Activated T-cell treated with anti-CD3 and anti-CD28 coated beads, Interleukin-2, amount 50 U/mL, for 4 hours (primary cell): ENCODE measurements at regions not wholly inside any gene's neighbourhood (a gene's known extent, or its start where the extent isn't known, plus 50 kb on each side); places are given as distances from the start of the nearest gene placed in this dataset.

Source experiments
- ATAC-seq, 2 donors: fragments of 200-7000 bp; cut with Tn5 transposase; one replicate each; pipeline ENCODE4 v1.10.0; 2021
- DNase-seq: peaks from one replicate; pipeline ENCODE4 v3.0.0-alpha.2; 2020
- H3K27me3 Mint-ChIP-seq: one replicate; pipeline ENCODE4 v1.8.0; 2021; ENCODE audit warnings: low read depth, mixed read lengths
- H3K36me3 Mint-ChIP-seq: one replicate; pipeline ENCODE4 v1.8.0; 2022; ENCODE audit warnings: mixed read lengths; ENCODE audit not compliant: insufficient read depth
- H3K4me1 Mint-ChIP-seq: one replicate; pipeline ENCODE4 v1.8.0; 2021; ENCODE audit warnings: low read depth, mixed read lengths
- H3K4me3 Mint-ChIP-seq: one replicate; pipeline ENCODE4 v1.8.0; 2021; ENCODE audit warnings: mild to moderate bottlenecking, moderate library complexity, mixed read lengths
- H3K9me3 Mint-ChIP-seq: one replicate; pipeline ENCODE4 v1.8.0; 2021; ENCODE audit warnings: mixed read lengths

DNA sequence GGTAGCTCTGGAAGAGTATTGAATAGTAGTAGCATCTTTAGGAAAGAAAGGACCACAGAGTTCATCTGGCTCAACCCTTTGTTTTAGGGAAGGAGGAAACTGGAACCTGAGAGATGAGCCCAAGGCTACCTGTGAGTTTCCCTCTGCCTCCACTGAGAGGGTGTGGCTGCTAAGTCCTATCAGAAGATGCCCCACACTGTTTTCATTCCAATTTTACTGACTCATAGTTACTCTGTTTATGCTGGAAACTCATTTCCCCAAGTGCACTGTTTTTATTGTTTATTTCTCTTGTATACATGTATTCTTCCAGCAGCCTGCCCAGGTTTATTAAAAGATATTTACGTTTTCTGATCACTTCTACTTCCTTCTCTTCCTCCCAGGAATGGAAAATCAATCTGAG is 127.4 kb upstream of the ARHGAP5 start:
- Mint-ChIP-seq H3K9me3 (no peaks in the 10 kb centered on the region), H3K36me3 (no peaks in the 10 kb centered on the region), H3K4me3 (no peak overlapping the region), H3K27me3 (no peaks in the 10 kb centered on the region), H3K4me1 (peaks cover 36% of the 10 kb centered on the region)
- DNase-seq (no peak), ATAC-seq (no peak)

DNA sequence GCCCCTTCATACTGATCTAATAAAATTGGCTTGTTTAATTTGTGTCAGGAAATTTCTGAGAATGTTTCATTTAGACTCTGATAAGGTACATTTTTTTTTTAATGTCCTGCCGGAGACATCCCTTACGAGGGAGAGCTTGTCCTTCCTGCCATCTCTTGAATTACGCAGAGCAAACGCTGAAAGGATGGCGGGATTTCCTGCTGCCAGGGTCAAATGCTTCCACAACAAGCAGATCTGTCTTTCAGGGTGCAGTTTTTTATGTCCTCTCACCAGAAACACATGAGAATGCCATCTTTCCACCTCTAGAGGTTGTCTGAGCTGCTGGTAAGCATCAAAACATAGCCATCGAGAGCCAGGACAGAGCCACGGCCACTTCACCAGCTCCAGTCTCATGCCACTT is 126.8 kb upstream of the ARHGAP5 start:
- no peak overlapping the region for H3K4me3 Mint-ChIP-seq
- H3K36me3 Mint-ChIP-seq = no peaks in the 10 kb centered on the region
- no peaks in the 10 kb centered on the region for H3K27me3 Mint-ChIP-seq
- ATAC-seq = no peak
- H3K9me3 Mint-ChIP-seq = no peaks in the 10 kb centered on the region
- DNase-seq = no peak
- H3K4me1 Mint-ChIP-seq = peaks cover 30% of the 10 kb centered on the region

DNA sequence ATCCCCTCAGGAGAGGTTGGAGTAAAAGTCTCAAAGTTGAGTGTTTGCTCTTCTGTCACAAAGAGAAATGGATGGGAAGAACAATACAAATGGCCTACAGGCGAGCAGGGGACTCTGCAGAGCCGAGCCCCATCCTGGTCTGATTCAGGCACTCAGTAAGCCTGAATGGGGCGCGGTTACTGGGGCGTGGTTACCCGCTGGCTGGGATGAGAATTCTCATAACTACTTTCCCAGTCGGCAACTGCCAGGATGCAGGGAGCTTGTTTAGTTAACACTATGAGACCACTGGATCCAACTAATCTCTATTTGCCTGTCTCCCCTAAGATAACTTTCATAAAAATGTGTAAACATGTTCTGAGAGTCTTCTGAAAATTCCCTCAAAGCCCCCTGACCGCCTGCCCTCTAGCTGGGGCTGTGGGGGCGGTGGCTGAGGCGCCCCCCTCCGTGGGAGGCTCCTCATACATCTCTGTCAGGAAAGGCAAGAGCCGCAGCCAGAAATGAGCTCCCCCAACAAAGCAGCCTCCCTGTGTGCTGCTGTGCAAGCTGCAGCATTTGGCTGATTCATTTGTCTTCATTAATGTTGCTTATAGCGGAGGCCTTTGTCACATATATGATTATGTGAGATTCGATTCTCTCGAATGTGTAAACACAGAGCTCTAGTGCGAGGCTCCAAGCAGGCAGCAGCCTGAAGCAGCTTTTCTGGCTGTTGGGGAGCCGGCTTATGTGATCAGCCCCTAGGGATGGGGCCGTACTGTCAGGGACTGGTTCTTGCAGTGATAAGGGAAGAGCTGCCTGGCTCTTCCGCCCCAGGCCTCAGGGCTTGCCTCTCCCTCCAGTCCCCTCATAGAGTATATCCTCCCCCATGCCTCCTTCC is 126.1 kb upstream of the ARHGAP5 start:
- Mint-ChIP-seq H3K4me3 (no peak overlapping the region), H3K9me3 (no peaks in the 10 kb centered on the region), H3K36me3 (no peaks in the 10 kb centered on the region), H3K27me3 (no peaks in the 10 kb centered on the region), H3K4me1 (peaks cover 28% of the 10 kb centered on the region)
- ATAC-seq (no peak), DNase-seq (no peak)

DNA sequence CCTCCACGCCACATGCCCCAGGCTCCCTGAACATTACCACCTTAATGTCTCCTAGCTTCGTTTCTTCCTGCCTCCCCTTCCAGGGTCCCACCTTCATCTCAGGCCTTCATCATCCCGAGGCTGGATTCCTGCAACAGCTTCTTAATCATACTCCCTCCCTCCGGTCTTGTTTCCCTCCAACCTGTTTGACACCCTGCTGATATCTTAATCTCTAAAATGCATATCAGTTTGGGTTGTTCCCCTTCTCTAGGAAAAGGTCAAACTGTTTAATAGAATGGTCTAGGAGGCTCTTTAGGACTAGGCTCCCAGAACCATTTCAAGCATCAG is 125.5 kb upstream of the ARHGAP5 start:
- Mint-ChIP-seq H3K36me3 (no peaks in the 10 kb centered on the region), H3K9me3 (no peaks in the 10 kb centered on the region), H3K27me3 (no peaks in the 10 kb centered on the region), H3K4me1 (peaks cover 22% of the 10 kb centered on the region), H3K4me3 (no peak overlapping the region)
- ATAC-seq (no peak), DNase-seq (no peak)

DNA sequence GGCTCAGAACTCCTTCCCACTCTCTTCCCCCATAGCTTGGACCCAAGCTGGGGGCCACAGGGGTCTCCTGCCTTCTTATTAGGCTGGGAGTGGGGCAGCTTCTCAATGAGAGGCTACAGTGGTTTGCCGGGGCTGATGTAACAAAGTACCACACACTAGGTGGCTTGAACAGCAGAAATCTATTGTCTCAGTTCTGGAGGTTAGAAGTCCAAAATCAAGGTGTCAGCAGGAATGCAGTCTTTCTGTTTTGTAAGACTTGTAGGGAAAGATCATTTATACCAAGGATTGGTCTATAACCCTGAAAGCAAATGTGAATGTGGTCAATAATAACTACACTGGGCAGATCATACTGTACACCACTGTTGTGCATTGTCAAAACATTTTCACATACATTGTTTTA is 124.5 kb upstream of the ARHGAP5 start:
- no peaks in the 10 kb centered on the region for H3K9me3 Mint-ChIP-seq
- H3K36me3 Mint-ChIP-seq = no peaks in the 10 kb centered on the region
- H3K4me3 Mint-ChIP-seq = no peak overlapping the region
- no peaks in the 10 kb centered on the region for H3K27me3 Mint-ChIP-seq
- peaks cover 13% of the 10 kb centered on the region for H3K4me1 Mint-ChIP-seq
- no peak for ATAC-seq
- no peak for DNase-seq

DNA sequence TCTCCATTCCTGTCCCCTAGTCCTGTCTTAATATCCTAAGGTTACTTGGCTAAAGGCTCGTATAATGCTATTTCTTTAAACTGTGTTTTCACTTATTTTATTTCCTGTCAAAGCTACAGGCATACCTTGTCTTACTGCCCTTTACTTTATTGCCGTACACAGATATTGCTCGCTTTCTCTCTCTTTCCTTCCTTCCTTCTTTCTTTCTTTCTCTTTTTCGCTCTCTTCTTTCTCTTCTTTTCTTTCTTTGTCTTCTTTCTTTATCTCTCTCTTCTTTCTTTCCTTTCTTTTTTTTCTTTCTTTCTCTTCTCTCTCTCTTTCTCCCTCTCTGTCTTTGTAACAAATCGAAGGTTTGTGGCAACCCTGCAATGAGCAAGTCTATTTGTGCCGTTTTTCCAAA is 123.9 kb upstream of the ARHGAP5 start:
- Mint-ChIP-seq H3K9me3 (no peaks in the 10 kb centered on the region), H3K36me3 (no peaks in the 10 kb centered on the region), H3K27me3 (no peaks in the 10 kb centered on the region), H3K4me1 (peaks cover 7% of the 10 kb centered on the region), H3K4me3 (no peak overlapping the region)
- ATAC-seq (no peak), DNase-seq (no peak)

DNA sequence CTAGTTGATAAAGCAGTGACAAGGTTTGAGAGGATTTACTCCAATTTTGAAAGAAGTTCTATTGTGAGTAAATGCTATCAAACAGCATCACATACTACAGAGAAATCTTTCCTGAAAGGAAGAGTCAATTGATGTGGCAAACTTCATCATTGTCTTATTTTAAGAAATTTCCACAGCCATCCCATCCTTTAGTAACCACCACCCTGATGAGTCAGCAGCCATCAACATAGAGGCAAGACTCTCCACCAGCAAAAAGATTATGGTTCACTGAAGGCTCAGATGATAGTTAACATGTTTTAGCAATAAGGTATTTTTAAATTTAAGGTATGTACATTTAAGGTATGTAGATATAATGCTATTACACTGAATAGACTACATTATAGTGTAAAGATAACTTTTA is 122.1 kb upstream of the ARHGAP5 start:
- no peak for ATAC-seq
- no peak overlapping the region for H3K4me3 Mint-ChIP-seq
- DNase-seq = no peak

DNA sequence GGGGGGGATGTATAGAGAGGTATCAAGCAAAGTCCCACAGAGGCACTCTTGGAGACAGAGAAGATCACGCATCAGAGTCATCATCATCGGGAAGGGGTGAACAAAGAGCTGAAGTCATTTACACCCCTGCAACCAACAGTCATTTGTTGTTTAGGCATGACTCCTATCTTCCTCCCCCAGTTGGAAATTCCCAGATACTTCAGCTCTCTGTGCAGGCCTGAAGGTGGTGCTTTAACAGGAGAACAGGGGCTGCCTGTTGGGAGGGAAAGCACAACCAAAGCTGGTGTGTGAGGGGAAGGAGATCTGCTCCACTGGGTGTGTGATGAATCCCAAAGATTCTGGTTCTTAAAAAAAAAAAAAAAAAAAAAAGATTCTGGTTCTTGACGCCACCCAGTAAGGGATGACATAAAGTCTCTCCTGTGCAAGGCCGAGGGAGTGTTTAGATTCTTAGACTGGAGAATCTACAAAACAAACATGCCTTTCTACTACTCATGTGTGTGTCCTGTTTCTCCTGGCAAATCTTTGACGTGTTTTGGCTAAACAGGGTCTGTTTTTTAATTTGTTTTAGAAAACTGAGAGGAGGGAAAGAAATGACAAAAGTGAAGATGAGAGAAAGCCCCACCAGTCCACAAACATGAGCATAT is 121.0 kb upstream of the ARHGAP5 start:
- Mint-ChIP-seq H3K9me3 (peaks cover 6% of the 10 kb centered on the region), H3K27me3 (no peaks in the 10 kb centered on the region), H3K4me1 (peaks cover 2% of the 10 kb centered on the region), H3K4me3 (no peak overlapping the region), H3K36me3 (no peaks in the 10 kb centered on the region)
- DNase-seq (no peak), ATAC-seq (peak; percentile 32 to 34)

More for the DNA sequence above, 122.1 kb upstream of the ARHGAP5 start:
- H3K36me3 Mint-ChIP-seq = no peaks in the 10 kb centered on the region
- peaks cover 3% of the 10 kb centered on the region for H3K4me1 Mint-ChIP-seq
- H3K9me3 Mint-ChIP-seq = no peaks in the 10 kb centered on the region
- H3K27me3 Mint-ChIP-seq = no peaks in the 10 kb centered on the region

DNA sequence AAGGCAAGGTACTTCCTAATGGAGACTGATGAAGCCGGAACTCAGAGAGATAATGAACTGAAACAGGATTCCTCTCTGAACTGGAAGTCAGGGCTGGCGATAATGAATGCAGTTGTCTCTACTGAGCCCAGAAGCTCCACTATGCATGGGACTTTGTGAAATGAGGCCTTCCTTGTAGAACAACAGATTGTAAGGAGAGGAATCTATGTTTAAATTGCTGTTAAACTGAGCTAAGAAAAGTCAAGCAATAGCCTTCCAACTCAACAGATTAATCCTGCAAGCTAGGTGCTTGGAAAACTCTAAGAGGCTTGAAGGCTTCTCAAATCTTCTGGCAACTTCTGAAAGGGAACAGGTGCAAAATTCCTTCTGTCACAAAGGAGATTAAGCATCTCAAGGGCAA is 119.5 kb upstream of the ARHGAP5 start:
- H3K9me3 Mint-ChIP-seq = peaks cover 6% of the 10 kb centered on the region
- H3K4me3 Mint-ChIP-seq = no peak overlapping the region

DNA sequence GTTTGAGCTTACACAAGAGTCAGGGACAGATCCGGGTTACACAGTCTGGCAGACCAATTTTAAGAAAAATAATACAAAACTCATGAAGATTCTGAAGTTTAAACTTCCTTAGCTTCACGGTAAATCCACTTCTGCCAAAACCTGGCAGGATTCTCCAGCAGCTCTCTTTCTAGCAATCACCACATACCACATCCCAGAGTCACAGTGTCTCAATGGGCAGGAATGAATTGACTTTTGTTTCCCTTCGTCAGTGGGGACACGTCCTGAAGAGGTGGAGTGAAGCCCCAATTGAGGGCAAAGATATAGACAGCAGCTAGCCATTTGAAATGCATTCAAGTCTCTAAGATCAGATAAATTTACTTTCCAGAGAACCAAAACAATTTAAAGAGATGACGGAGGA is 117.1 kb upstream of the ARHGAP5 start:
- H3K9me3 Mint-ChIP-seq = peaks cover 6% of the 10 kb centered on the region
- DNase-seq = no peak
- no peak for ATAC-seq
- no peaks in the 10 kb centered on the region for H3K36me3 Mint-ChIP-seq
- H3K4me1 Mint-ChIP-seq = peaks cover 2% of the 10 kb centered on the region
- no peak overlapping the region for H3K4me3 Mint-ChIP-seq
- peaks cover 3% of the 10 kb centered on the region for H3K27me3 Mint-ChIP-seq

More for the DNA sequence above, 119.5 kb upstream of the ARHGAP5 start:
- no peak for DNase-seq
- Mint-ChIP-seq H3K27me3 (peaks cover 3% of the 10 kb centered on the region), H3K36me3 (no peaks in the 10 kb centered on the region), H3K4me1 (peaks cover 2% of the 10 kb centered on the region)
- no peak for ATAC-seq

DNA sequence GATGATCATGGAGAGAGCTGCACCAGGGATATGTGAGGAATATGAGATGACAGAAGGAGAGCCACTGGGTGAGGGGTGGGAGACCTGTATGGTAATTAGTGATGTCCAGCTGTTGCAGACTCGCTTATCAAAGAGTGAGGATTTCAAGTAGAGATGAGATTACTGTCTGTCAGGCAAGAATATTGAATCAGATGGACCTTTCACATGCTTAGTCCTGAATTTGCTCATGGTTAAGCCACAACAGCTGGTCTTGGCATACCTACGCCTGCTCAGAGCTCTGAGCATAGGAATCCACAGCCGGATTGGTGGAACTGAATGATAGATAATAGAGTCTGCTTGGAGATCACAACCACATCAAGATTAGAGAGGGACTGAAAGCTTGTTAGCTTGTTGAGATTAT is 115.2 kb upstream of the ARHGAP5 start:
- Mint-ChIP-seq H3K9me3 (peaks cover 6% of the 10 kb centered on the region), H3K36me3 (no peaks in the 10 kb centered on the region), H3K4me1 (no peaks in the 10 kb centered on the region), H3K27me3 (peaks cover 3% of the 10 kb centered on the region), H3K4me3 (no peak overlapping the region)
- DNase-seq (no peak), ATAC-seq (no peak)

DNA sequence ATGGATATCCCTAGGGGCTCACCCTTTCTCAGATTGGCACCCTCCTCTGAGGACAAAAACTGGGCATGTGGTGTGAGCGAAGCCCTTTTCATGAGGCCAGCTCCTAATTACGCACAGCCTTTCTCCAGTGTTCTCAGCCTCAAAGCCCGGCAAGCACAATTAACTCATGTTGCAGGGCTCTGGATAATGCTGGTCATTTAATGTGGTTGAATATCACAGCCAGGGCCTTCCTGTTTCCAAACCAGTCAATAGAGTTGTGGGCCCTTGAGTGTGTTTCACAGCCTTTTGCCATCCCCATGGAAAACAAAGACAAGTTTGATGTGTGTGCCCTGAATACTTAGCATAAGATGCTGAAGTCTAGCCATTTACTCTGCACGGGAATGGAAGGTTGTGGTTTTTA is 114.2 kb upstream of the ARHGAP5 start:
- Mint-ChIP-seq H3K4me1 (no peaks in the 10 kb centered on the region), H3K4me3 (no peak overlapping the region), H3K36me3 (no peaks in the 10 kb centered on the region), H3K27me3 (peaks cover 3% of the 10 kb centered on the region), H3K9me3 (peaks cover 6% of the 10 kb centered on the region)
- no peak for ATAC-seq
- no peak for DNase-seq

DNA sequence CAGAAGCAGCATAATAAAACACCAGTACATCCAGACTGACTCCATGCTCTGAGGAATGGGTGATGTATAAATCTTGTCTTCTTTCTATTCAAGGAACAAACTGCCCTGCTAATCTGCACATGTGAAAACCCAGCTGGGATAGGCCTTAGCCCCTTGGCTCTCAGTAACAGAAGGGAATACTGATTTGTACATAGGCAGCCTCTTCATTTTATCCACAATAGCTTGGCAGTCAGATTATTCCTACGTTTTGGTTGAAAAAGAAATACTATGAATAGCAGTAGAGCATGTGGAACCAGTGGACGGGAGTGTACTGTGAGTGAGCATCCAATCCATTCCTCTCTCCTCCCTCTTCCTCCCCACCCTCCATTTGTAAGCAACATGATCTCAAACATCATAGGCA is 113.5 kb upstream of the ARHGAP5 start:
- peaks cover 6% of the 10 kb centered on the region for H3K9me3 Mint-ChIP-seq
- DNase-seq = no peak
- H3K4me1 Mint-ChIP-seq = no peaks in the 10 kb centered on the region
- no peaks in the 10 kb centered on the region for H3K36me3 Mint-ChIP-seq
- H3K27me3 Mint-ChIP-seq = peaks cover 3% of the 10 kb centered on the region
- ATAC-seq = no peak
- H3K4me3 Mint-ChIP-seq = no peak overlapping the region

DNA sequence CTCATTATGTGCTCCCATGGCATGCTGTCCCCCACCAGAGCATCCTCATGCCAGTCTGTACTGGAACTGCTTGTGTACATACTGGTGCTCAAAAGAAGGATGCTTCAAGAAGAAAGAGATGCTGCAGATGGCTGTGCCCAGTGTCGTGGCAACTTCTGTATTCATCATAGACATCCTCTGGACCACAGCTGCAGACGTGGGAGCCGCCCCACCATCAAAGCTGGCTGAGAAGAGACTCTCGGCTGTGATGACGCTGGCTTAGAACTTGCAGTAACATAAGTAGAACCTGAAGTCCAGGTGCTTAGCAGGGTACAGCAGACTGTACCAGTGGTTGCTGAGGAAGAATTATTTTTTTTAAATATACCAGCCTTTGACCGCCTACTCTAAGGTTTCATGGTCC is 112.6 kb upstream of the ARHGAP5 start:
- Mint-ChIP-seq H3K36me3 (no peaks in the 10 kb centered on the region), H3K9me3 (peaks cover 6% of the 10 kb centered on the region), H3K27me3 (peaks cover 3% of the 10 kb centered on the region), H3K4me3 (no peak overlapping the region), H3K4me1 (no peaks in the 10 kb centered on the region)
- DNase-seq = no peak
- ATAC-seq = no peak

DNA sequence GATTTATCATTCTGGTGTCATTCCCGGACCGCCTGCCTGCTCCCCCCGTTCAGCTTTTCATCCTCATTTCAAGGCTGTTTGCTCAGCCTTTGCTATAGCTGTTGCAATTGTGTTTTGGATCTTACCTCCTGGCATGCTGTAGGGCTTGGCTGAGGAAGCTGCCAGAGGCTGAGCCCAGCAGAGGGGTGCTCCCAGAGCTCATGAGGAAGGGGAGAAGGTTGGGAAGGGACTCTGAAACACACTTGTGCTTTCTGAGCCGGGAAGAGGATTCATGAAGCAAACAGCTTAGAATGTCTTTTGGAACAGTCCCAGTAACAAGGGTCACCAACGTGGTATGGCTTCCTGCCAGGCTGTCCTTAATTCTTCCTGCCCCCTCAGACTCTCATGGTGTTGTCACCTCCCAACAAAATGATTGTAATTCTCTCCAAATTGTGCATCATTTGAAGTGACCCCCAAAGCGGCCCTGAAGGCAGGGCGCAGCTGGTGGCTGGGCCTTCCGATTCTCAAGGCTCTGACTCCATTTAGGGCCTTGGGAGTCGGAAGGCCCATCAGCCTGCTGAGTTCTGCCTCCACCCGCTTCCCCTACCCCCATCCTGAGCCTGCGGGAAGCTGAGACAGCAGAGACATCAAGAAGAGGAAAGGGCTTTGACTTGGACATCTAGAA is 111.9 kb upstream of the ARHGAP5 start:
- Mint-ChIP-seq H3K9me3 (peaks cover 6% of the 10 kb centered on the region), H3K36me3 (no peaks in the 10 kb centered on the region), H3K4me1 (no peaks in the 10 kb centered on the region), H3K4me3 (no peak overlapping the region), H3K27me3 (peaks cover 3% of the 10 kb centered on the region)
- no peak for DNase-seq
- no peak for ATAC-seq
